D341Med (cell line): ENCODE measurements at regions not wholly inside any gene's neighbourhood (a gene's known extent, or its start where the extent isn't known, plus 50 kb on each side); places are given as distances from the start of the nearest gene placed in this dataset.
"Not testable (repeated sequence)": the region's sequence is repeated elsewhere in the genome, so short reads cannot be mapped to it uniquely, and the experiment has no call there.

Experiments used
- DNase-seq: peaks from one replicate; pipeline ENCODE4 v3.0.0; 2012; ENCODE audit warnings: low spot score

DNA sequence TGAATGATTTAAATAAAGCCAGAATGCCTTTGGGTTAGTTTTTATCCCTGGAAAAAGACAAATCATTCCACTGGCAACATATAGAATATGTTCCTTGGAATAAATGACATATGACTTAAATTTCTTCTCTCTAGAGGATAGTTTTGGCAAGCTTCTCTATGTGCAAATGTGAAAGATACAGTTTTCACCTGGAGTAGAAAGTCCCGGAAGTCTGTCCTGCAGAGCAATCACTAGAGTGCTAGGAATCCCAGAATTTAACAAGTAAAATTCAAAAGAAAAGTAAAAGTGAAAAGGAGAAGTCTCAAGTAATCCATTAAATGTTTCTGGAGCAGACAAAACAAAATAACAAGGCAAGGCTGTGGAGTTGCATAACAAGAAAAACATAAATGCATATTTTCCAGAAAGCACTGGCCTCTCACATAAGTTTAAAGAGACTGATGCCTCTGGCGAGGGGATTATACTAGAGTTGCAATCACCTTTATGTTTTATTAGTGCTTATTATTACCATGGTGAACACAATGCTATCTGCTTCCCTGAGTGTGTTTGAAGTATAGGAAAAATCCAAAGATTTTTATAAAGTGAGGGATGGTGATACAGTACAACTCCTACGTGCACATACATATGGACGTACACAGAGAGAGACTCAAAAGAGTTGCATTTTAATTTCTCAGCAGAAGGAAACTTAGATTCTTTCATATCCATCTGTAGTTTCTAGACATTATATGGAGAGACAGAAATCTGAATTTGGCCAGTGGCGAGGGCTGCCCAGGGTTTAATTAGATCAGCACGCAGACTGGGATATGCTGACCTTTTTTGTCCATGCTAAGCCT lies 188.3 kb upstream of the ANKRD55 start:
- DNase-seq, result no peak

DNA sequence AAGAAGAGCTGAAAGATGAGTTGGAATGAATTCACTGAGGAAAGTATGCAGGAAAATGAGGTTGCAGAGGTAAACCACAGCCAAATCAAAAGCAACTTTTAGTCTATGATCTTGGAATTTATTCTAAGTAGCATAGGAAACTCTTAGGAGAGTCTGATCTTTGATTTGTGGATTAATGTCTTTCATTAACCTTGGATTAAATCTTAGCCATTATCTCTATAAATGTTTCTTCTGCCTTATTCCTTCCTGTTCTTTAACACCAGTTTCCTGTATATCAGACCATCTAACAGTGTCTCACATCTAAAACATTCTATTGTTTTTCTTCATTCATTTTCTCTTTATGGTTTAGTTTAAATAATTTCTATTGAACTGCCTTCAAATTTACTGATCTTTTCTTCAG lies 187.2 kb upstream of the ANKRD55 start:
- no peak for DNase-seq

DNA sequence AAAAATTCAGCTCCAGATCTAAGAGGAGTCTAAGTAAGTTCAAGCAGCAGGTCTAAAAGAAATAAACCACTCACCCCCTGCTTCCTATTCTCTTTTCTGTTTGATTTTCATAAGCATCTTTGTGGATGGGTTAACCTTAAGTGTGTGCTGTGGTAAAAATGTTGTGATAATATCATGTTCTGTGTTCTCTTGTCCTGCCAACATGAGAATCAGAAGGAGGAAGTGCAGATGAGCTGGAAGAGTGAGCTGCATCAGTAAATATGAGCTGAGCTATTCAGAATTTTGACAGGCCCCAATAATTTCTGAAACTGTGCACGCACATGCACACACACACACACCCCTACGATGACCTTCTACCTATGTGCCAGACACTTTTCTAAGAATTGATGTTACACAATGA lies 186.5 kb upstream of the ANKRD55 start:
- DNase-seq, result no peak

DNA sequence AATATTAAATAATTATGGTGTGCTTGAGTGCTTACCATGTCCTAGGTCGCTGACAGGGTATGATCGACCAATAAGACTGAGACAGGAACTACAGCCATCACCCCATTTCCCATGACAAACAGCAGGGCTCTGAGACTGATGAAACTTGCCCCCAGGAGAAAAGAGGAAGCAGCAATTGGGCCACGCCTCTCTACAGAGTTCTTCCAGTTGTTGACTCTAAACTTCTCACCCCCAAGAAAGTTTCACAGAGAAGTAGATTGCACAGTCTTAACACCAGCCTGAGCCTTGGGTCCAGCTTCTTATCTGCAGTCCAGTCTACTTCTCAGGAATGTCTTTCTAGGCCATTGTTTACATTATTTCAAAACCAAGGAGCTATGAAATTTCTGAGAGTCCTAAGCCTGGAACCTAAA lies 182.2 kb upstream of the ANKRD55 start:
- DNase-seq, result no peak

DNA sequence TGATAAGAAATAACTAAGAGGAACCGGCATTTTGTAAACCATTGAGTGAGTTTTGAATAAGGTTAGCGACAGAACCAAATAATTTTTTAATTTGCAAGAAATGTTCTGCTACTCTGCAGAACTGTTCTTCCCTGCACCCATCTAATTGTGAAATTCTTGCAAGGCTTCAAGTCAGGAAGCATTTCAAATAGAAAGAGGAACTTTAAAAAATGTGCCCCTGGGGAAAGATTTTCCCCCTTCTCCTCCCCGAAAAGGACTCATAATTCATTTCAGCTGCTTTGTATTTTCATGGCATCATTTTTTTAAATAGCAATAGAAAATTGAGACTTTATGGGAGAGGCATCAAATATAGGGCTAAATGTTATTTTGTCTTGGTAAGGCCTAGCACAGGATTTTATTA lies 180.9 kb upstream of the ANKRD55 start:
- DNase-seq, result no peak

DNA sequence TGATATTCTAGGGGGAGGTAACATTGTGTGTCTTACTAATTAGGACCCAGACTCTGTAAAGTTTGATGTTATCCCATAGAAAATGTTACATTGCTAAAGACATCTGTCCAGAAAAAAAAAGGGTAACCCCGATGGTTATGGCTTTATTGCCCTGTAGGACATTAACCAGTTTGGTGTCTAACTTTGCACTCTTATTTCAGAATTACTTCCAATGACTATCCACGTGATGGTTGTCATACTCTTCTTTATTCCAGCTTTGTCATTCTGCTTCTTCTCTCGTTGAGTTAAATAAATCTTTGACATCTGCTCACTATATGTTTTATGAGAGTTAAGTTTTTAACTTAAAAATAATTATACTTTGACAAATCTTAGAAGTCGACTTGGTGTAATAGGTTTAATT lies 180.4 kb upstream of the ANKRD55 start:
- no peak for DNase-seq

DNA sequence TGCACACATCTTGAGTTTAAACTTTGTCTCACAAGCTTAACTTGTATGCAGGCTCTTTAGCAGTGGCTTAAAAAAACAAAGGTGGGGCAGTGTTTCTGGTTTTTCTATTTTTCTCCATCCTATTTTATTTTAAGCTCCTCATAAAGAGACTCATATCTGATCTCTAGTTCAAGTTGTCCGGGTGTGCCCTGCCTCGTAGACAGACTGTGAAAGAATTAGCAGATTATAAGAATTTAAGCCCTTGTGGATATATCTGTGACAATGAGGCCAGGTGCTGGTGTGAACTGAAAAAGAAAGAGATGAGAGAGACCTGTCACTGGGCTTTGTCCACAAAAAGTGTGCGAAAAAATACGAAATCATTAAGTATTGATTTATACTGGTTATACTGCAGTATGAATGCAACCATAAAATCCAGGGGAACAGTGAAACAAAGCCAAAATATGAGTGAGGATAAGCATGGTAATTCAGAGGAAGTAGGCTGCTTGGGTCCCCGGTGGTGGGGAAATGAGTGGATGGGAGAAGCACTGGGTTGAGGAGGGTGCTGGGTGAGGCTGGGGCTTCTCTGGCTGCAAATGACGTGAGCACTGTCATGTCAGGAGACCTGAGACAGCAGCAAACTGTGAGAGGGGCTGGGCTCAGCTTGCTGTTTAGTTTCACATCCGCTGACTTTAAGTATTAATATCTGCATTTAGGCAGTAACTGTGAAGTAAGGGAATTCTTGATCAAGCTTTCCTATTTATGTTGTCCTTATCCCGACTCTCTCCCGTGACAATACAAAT lies 179.7 kb upstream of the ANKRD55 start:
- DNase-seq, result peak; percentile 46

DNA sequence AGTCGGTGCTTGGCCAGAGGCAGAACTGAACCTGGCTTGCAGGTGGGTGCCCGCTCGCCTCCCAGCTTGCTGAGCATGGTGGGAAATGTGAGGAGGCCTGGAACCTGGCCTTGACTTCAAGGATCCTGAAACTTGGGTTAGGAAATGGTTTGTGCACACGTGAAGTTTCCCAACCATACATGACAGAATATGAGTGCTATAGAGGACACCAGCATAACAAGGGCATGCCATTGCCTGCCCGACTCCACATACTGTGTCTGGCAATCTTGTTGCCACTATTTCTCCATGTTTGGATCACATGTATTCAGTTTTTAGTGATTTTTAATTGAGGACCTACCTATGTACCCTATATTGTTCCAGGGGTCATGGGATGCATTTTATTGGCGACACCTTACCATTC lies 177.6 kb upstream of the ANKRD55 start:
- DNase-seq, result no peak

DNA sequence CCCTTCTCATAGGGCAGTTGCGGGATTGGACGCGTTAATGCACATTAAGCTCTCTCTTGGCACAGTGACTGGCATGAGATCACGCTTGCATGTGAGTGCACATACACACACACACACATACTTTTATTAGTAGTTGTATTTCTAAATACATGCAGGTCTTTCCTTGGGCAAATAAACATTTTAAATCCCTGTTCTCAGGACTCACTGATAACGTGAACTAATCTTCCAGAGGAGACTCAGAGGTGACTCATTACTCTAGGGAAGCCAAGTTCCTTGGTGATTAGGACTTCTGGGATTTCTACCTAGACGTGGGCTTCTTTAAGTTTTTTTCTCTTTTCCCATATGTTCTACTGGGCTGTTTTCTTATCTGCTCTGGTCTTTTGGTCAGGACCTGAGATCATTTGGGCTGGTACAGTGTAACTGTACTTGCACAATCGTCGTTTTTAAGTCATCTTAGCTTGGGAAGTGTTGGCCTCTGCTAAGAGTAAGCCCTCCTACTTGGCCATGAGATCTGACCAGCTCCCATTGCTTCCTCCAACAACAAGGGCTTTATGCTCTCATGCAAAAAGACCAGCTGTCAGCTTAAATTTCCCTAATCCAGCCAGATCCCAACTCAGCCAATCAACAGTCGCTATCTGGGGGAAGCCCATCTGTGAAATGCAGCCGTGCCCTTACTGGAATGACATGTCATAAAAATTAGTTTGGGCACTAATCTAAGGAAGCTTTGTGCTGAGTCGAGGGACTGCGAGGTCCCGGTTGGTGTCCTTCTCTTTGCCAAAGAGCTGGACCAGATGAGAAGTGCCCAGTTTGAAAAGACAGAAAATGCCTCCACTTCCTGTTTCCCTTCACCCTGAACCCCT lies 176.4 kb upstream of the ANKRD55 start:
- peak; percentile 69 for DNase-seq

DNA sequence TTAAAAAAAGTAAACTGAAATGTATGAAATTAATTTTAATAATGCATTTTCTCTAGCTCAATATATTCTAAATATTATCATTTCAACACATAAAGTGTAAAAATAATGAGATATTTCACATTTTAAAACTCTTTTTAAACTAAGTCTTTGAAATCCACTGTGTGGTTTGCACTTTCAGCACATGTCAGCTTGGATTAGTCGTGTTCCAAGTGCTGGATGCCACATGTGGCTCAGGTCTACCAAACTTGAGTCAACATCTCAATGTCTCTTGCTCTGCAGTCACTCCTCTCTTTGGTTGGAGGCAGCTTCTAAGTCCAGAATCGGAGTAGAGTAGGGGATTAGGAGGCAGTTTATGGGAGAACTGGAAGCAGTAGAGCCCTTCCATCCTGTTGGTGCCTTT lies 173.7 kb upstream of the ANKRD55 start:
- no peak for DNase-seq

DNA sequence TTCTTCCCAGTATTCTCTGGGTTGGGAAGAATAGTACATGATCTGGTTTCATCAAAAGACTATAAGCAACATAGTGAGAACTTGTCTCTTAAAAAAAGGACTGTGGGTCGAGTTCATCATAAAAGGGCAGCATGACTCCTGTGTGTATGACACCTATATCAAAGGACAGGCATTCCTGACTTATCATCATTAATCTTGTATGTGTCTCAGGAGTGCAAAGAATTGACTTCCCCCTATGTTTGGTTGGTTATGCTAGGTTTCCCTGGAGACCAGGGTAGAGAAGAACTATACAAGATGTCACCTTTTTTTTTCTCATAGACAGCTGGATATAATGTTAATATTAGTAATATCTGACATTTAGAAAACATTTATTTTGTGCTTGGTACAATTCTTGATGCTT lies 173.1 kb upstream of the ANKRD55 start:
- DNase-seq, result no peak

DNA sequence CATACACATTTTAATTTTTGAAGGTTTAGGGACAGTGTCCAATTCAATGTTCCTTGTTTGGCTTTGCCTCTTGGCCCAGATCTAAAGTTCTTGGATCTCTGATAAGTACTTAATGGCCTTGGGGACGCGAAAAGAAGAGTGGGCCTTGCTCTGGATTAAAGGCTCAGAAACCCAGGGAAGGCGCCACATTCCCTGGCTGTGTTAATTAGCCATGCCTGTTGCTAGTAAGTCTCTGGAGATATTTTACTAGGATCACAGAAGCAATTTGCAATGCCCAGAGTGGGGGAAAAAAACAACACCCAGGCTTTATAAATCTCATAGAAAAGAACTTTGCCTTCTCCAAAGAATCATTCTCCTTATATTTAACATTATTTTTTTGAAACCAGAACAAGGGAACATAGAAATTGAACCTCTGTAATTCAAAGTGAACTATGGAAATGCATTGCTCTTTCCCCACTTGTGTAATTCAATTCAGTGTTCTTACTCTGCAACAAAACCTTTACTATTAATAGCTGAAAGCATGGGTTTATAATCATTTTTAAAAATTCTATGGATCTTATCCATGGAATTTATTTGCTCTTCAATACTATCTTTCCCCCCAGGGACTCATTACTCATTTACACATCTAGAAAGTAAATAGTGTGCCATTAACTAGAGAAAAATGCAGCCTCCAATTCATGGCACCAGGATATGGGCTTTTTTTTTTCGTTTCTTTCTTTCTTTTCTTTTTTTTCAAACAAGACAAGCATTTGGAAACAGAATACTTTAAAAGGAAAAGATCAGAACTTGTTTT lies 172.2 kb upstream of the ANKRD55 start:
- peak; percentile 61 for DNase-seq

DNA sequence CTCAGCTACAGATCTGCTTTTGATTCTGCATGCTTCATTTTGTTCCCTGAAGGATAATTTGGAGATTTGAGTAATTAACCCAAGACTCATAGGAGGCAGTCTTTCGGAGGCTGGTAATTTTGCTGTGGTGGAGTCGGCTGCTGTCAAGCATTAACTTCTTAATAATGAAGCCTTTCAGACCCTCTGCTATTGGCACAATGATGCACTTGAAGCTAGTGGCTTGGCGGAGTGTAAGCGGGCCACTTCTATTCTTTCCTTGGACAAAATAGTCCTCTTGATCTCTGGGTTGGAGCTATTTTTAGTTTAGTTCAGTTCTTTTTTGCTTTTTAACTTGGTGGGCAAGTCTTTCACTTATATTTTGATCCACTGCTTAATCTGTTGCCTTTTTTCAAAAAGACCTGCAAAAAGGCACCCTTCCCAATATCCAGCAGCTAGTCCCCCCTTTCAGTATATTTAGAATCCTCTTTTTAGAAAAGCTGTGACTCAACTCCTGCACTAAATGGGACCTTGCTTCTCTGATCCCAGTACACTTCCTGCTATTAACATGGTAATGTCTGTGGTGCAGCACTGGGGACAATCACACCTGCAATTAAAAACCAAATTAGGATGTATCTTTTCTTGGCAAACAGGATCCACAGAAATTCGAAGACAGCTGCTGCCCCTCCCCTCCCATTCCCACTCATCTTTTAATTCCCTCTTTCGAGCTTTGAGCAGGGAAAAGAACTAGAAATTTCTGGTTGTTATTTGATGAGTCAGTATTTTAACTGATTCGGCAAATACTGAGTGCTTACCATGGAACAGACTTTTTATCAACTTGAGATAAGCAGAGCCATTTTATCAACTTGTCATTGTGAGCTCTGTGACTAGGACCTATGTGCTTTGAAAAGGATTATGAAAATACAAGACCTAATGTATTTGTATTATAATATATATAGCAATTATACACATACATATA lies 169.4 kb upstream of the ANKRD55 start:
- DNase-seq, result no peak

DNA sequence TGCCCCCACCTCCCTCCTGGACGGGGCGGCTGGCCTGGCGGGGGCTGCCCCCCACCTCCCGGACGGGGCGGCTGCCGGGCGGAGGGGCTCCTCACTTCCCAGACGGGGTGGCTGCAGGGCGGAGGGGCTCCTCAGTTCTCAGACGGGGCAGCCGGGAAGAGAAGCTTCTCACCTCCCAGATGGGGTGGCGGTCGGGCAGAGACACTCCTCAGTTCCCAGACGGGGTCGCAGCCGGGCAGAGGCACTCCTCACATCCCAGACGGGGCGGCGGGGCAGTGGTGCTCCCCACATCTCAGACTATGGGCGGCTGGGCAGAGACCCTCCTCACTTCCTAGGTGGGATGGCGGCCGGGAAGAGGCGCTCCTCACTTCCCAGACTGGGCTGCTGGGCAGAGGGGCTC lies 164.7 kb upstream of the ANKRD55 start:
- DNase-seq, result not testable (repeated sequence)

DNA sequence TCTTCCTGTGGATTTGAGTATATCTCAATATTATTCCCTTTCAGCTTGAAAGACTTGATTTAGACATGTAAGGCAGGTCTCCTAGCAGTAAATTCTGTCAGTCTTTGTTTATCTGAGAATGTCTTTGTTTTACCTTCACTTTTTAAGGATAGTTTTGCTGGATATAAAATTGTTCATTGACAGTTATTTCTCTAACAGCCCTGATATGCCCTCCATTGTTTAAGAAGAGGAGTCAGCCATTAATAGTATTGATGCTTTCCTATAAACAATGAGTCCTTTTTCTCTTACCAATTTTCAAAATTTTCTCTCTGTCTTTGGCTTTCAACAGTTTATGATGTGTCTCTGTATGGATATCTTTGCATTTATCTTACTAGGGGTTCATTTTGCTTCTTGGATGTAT lies 163.5 kb upstream of the ANKRD55 start:
- no peak for DNase-seq

DNA sequence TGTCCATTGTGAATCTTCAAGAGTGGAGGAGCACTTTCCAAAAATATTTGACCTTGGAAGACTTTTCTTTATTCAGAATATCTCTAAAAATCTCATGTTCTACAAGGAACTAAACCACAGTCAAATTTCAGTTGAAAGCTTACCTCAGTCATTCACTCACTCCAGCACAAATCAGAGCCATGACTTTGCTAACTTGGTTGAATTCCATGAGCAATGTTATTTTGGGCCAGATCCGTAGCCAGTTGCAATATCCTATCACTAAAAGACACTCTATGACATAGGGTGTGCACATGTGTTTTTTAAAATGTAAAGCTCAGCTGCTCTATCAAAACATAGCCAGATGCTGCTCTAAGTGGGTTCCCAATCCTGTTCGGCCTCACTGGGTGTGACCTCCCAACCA lies 156.1 kb upstream of the ANKRD55 start:
- DNase-seq, result no peak

DNA sequence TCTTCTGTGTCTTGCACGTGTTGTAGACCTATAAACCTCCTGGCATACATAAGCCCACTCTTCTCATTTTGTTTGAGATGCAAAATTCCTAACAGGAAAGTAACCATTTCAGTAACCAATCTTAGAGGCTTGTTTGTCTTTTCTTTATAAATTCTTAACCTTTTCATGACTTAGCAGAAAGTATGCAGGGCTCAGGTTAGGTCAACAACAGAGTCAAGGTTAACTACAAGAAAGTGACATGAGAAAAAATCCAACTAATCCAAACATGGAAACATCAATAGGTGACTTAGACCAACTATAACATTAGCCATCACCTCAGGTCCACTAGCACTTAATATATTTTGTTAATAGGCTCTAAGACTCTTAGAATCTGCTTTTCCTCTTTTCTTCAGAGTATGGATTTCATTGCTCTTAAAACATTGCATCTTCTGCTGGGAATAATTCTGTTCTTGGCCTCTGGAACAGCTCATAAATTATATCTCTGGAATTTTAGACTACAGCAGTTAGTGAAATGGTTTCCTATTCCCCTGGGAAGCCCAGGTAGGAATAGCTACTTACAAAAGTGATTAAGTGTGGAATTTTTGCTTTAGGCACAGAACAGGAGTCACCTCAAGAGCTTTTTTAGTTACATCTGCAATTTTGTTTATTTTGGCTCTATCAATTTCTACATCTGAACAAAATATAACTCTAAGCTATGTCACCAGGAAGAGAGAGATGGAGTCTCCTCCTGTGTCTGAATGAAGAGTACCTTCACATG lies 155.3 kb upstream of the ANKRD55 start:
- DNase-seq, result no peak

DNA sequence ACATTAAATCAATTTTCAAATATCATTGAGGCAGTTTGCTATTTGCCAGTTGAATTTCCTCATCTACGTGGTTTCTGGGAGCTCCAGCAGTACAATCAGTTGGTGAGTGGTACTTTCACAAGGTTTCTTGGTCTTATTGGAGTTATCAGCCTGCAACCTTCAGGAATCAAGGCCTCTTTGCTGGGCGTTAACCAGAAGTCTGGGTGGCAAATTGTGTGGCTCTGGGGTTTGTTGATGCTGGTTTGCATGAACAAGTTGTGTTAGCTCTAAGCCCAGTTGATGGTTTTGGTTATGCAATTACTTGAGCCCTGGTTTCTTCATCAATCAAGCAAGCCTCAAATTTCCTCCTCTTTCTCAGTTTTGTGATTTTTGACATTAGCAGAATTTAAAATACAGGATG lies 152.9 kb upstream of the ANKRD55 start:
- no peak for DNase-seq

DNA sequence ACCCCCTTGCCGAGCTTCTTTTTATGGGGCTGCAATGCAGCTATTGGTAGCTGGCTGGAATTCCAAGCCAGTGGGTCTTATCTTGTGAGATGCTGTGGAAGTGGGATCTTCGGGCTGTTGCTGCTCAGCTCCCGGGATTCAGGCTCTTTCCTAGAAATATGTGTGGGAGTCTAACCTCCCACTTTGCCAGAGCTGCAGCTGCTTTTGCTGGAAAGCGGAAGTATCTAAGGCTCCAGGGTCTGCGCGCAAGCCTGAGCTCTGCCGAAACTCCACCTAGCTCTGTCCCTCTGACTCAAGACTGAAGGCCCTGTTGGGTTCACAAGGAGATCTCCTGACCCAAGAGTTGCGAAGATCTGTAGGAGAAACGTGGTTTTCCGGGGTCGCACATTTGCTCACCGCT lies 151.1 kb upstream of the ANKRD55 start:
- no peak for DNase-seq

DNA sequence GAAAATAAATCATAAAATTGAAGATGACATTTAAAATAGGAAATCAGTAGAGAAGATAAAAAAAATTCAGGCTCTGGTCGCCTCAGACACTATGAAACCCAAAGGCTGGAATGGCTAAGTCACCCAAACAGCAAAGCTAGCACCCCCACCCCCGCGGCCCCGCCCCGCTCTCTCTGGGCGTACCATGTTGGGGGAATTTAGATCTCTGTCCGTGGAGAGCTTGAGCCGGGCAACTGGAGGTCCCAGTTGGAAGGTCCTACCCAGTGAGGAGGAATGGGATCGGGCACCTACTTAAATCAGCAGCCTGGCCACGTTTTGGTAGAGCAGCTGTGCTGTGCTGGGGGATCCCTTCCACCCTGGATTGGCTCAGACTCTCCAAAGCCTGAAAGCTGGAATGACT lies 150.6 kb upstream of the ANKRD55 start:
- DNase-seq, result no peak
